Left renal cortex interstitium (tissue), 4 donors: ENCODE measurements at regions not wholly inside any gene's neighbourhood (a gene's known extent, or its start where the extent isn't known, plus 50 kb on each side); places are given as distances from the start of the nearest gene placed in this dataset.

Experiments used
- DNase-seq, 4 donors: peaks; one replicate each; pipeline ENCODE4 v3.0.0-alpha.2; 2013; ENCODE audit warnings: low read depth in 4 of 4, low spot score in 2 of 4, missing footprints in 1 of 4

- no peak for DNase-seq
Observed at GRCh38 chr6:164523087-164523654, 786.2 kb downstream of the C6orf118 start.

- no peak for DNase-seq
Observed at GRCh38 chr6:164520916-164521315, 788.5 kb downstream of the C6orf118 start.

GRCh38 chr6:164507206-164507940, 802.0 kb downstream of the C6orf118 start:
- peak; percentile 26 to 45 (median 36) for DNase-seq

GRCh38 chr6:164505425-164505824, 804.0 kb downstream of the C6orf118 start:
- DNase-seq = no peak

GRCh38 chr6:164502833-164503232, 806.6 kb downstream of the C6orf118 start:
- peak in 1 of 4 donors; percentile 16 for DNase-seq

GRCh38 chr6:164495882-164496495, 813.4 kb downstream of the C6orf118 start:
- no peak for DNase-seq

GRCh38 chr6:164478426-164478825, 831.0 kb downstream of the C6orf118 start:
- DNase-seq = no peak

- DNase-seq = no peak
Observed at GRCh38 chr6:164477790-164478189, 831.6 kb downstream of the C6orf118 start.

GRCh38 chr6:164477101-164477500, 832.3 kb downstream of the C6orf118 start:
- no peak for DNase-seq

- no peak for DNase-seq
Observed at GRCh38 chr6:164469276-164469949, 840.0 kb downstream of the C6orf118 start.

- DNase-seq = no peak
Observed at GRCh38 chr6:164455835-164456234, 853.6 kb downstream of the C6orf118 start.

GRCh38 chr6:164453835-164454234, 855.6 kb downstream of the C6orf118 start:
- DNase-seq = no peak

- DNase-seq = no peak
Observed at GRCh38 chr6:164442572-164442971, 866.8 kb downstream of the C6orf118 start.

- no peak for DNase-seq
Observed at GRCh38 chr6:164439331-164439730, 870.1 kb downstream of the C6orf118 start.

GRCh38 chr6:164436976-164437375, 872.4 kb downstream of the C6orf118 start:
- no peak for DNase-seq

- no peak for DNase-seq
Observed at GRCh38 chr6:164427728-164428402, 881.5 kb downstream of the C6orf118 start.

- no peak for DNase-seq
Observed at GRCh38 chr6:164424489-164424888, 884.9 kb downstream of the C6orf118 start.

GRCh38 chr6:164419099-164419498, 890.3 kb downstream of the C6orf118 start:
- no peak for DNase-seq

- no peak for DNase-seq
Observed at GRCh38 chr6:164418262-164418588, 891.2 kb downstream of the C6orf118 start.

GRCh38 chr6:164417537-164418261, 891.7 kb downstream of the C6orf118 start:
- DNase-seq = no peak
